Umbilical cord (tissue), 1 donor: ENCODE measurements at regions not wholly inside any gene's neighbourhood (a gene's known extent, or its start where the extent isn't known, plus 50 kb on each side); places are given as distances from the start of the nearest gene placed in this dataset.
"Not testable (repeated sequence)": the region's sequence is repeated elsewhere in the genome, so short reads cannot be mapped to it uniquely, and the experiment has no call there.

Experiments used
- DNase-seq: peaks from one replicate; pipeline ENCODE4 v3.0.0-alpha.2; 2015; ENCODE audit warnings: low spot score

GRCh38 chr14:56996721-56997399, 186.6 kb upstream of the OTX2 start:
- no peak for DNase-seq

- no peak for DNase-seq
These were observed 184.7 kb upstream of the OTX2 start for GRCh38 chr14:56995010-56995409.

- DNase-seq: no peak
These were observed 182.1 kb upstream of the OTX2 start for GRCh38 chr14:56992332-56992820.

- DNase-seq: not testable (repeated sequence)
These were observed 180.8 kb upstream of the OTX2 start for GRCh38 chr14:56990991-56991627.

- DNase-seq: no peak
These were observed 179.1 kb upstream of the OTX2 start for GRCh38 chr14:56989359-56989758.

GRCh38 chr14:56979936-56980335, 169.7 kb upstream of the OTX2 start:
- no peak for DNase-seq

DNA sequence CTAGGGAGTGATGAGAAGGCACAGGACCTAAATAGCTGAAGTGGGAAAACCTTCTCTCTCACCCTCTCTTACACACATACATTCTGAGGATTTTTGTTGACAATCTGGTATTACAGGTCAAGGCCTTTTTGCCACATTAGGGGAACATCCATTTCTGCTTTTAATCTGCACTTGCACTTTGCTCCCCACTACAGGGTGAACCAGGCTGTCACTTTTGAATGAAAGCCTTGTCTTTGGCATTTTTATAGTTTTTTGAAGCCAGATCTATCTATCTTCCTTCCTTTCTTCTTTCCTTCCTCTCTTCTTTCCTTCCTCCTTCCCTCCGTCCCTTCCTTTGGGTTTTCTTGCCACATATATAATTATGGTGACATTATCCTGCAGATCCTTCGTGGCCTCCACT, 165.9 kb upstream of the OTX2 start:
- DNase-seq: no peak

DNA sequence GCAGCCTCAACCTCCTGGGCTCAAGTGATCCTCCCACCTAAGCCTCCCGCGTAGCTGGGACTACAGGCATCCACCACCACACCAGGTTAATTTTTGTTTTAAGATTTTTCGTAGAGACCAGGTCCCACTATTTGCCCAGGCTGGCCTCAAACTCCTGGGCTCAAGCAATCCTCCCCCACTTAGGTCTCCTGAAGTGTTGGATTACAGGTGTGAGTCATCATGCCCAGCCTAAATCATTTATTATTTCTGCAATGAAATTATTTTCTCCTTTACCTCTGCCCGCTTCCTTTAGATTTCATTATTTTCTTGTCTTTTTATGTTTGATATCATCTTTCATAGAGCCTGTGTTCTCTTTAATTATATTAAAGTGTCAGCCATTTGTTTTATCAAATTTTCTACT, 165.2 kb upstream of the OTX2 start:
- DNase-seq: no peak

DNA sequence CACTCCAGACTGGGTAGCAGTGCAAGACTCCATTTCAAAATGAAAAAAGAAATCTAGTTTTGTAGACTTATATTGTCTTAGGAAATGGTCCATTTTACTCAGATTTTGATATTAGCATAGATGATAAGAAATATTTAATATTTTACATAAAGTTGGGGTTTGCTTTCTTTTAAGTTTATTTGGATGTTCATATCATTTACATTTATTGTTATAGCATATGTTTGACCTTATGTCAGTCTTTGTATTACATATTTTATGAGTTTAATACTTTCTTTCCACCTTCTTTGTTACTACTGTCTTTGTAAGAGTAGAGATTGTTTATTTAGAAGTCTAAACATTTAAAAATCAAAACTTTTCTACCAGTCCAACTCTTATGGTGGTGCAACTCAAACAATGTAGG, 162.7 kb upstream of the OTX2 start:
- no peak for DNase-seq

- DNase-seq: peak; percentile 8
These were observed 154.6 kb upstream of the OTX2 start for GRCh38 chr14:56964895-56965294.

DNA sequence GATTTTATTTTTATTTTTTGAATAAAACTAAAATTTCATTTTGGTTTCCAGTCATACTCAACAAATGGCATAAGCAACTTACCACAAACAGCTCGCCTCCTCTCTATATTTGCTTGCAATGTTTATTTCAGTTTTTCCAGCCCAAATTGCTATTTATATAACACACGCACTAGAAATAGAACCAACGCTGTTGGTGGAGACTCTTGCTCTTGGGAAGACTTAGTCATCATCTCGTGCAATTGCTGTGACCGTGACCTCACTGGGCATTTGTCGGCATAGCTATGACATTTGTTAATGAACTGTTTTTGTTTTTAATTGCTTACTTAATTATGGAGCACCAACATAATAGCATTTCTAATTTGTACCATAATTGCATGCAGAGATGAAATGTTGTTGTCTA, 153.1 kb upstream of the OTX2 start:
- DNase-seq: no peak

DNA sequence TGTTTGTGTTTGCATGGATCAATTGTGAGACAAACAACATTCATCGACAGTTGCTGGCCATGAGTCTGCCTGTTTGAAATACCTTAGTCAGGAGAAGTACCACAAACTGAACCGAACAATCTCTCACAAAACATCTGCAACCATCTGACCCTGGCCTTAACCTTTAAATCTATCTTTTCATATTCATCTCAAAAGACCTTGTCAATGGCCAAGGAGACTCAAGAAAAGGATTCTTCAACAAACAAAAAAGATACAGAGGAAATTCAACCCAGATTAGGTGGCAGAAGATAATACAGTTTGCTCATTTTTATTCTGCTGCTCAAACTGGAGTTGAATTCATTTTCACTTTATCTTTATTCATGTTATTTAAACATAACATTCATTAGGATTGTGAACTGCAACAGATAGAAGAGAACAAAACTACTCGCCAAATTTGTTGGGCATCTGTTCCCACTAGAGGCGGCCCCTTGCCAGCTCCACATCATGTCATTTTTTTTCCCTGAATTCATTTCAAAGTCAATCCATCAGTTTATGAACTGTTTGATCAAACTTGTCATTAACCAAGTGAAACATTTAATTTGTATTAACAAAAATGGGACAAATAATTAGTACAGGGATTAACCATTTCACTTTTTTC, 152.3 kb upstream of the OTX2 start:
- no peak for DNase-seq

DNA sequence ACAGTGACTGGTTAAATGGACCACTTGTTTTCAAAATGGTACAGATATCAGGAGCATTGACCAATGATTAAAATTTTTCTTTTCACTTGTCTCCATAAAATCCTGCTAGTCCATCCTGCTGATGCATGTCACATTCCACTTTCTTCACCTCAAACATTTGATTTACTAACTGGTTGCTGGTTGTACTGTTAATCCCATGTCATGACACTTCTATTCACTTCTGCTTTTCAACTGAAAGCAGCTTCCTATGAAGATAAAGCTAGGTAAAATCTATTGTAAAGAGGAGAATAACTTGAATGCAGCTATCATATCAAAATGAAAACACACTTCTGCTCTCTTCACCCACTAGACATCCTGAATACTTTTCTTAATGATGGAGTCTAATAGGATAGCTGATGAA, 149.6 kb upstream of the OTX2 start:
- no peak for DNase-seq

GRCh38 chr14:56959121-56959520, 148.8 kb upstream of the OTX2 start:
- DNase-seq: no peak

GRCh38 chr14:56956182-56956581, 145.9 kb upstream of the OTX2 start:
- no peak for DNase-seq

DNA sequence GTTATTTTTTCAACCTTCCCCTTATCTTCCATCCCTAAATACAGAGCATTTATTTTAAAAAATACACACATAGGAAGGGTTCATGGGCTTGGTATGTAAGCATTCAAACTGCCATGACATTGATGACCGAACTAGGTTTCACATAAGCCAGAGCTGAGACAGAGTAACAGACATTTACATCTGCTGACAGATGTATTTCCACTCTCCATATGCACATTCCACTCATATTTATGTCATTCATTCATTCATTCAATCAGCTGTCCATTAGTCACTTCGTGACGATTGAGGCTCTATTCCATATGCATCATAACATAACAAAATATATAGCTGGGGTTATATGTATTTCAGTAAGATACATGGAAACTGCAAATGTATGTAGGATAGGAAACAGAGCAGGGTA, 145.5 kb upstream of the OTX2 start:
- DNase-seq: no peak

- DNase-seq: no peak
These were observed 143.6 kb upstream of the OTX2 start for GRCh38 chr14:56953884-56954283.

- no peak for DNase-seq
These were observed 142.6 kb upstream of the OTX2 start for GRCh38 chr14:56952766-56953473.

DNA sequence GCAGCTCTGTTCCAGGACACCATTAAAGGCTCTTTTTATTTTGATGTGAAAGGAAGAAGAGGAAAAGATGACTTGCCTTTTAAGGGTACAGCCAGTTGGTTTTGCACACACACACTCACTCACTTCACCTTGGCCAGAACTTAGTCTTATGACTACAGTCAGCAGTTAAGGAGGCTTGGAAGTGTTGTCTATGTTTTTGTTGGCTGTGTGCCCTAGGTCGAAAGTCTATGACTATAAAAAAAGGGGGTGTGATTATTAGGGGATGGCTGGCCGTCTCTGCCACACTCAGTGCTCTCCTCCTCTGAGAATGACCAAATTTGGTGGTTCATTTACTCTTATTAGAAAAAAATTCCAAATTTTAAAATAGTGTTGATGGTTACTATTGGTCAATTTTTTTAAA, 139.5 kb upstream of the OTX2 start:
- no peak for DNase-seq

GRCh38 chr14:56945291-56945690, 135.0 kb upstream of the OTX2 start:
- DNase-seq: no peak

GRCh38 chr14:56944397-56944796, 134.1 kb upstream of the OTX2 start:
- no peak for DNase-seq

DNA sequence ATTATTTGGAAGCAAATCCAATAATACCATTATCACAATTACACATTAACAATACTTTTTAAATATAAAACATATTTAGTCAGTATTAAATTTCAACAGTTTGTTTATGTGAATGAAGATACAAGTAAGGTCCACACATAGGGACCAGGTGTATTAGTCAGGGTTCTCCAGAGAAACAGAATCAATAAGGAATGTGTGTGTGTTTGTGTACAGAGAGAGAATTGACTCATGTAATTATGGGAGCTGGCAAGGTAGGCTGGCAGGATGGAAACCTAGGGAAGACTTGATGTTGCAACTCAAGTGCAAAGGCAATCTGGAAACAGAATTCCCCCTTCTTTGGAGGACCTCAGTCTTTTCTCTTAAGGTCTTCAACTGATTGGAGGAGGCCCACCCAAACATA, 123.2 kb upstream of the OTX2 start:
- DNase-seq: no peak
